ENCODE measurements at regions not wholly inside any gene's neighbourhood (a gene's known extent, or its start where the extent isn't known, plus 50 kb on each side); places are given as distances from the start of the nearest gene placed in this dataset.

DNA sequence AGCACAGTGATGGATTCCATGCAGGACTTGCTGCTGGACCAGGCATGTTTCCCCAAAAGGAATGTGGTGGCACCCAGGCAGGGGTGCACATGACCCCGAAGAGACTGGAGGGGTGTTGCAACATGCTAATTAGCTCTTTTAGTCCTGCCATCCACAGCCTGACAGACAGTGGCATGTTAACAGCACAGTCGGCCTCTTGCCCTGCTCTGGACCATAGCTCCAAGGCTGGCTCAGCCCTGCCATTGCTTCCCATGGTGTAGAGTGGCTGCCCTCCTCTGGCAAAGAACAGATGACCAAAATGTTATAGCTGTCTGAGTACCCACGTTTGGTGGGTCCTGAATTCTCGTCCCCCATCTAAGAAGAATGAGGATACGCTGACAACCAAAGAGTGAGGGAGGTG lies 736.4 kb upstream of the PTPRD start:
- Histone ChIP-seq H3K4me3 (ENCODE audit: low read length) (no peak overlapping the region), H3K36me3 (replicated peaks; ENCODE audit: insufficient read depth, low read length) (no peaks in the 10 kb centered on the region), H2AFZ (ENCODE audit: low read length) (no peak overlapping the region), H3K9me3 (replicated peaks; ENCODE audit: insufficient read depth, low read length) (no peaks in the 10 kb centered on the region), H3K27me3 (replicated peaks; ENCODE audit: insufficient read depth, low read length) (no peaks in the 10 kb centered on the region), H3K4me2 (ENCODE audit: low read depth, low read length) (no peak overlapping the region), H3K27ac (ENCODE audit: low read length) (no peak overlapping the region), H3F3A (ENCODE audit: insufficient read depth, low read length) (no peaks in the 10 kb centered on the region), H3K9me2 (replicated peaks; ENCODE audit: insufficient read depth, low read length) (no peaks in the 10 kb centered on the region), H3K79me2 (ENCODE audit: low read length) (no peaks in the 10 kb centered on the region), H3K9ac (ENCODE audit: low read length) (no peak overlapping the region), H4K20me1 (ENCODE audit: insufficient read depth, low read length) (no peaks in the 10 kb centered on the region), H3K4me1 (ENCODE audit: low read length) (no peaks in the 10 kb centered on the region)
- TF ChIP-seq EZH2 (optimal IDR thresholded peaks at IDR 0.05; ENCODE audit: low read depth, low read length), result no peak
- no peak for TF ChIP-seq EZH2phosphoT487 (IDR thresholded peaks at IDR 0.05; ENCODE audit: low read length)
- TF ChIP-seq, protein P1, sequence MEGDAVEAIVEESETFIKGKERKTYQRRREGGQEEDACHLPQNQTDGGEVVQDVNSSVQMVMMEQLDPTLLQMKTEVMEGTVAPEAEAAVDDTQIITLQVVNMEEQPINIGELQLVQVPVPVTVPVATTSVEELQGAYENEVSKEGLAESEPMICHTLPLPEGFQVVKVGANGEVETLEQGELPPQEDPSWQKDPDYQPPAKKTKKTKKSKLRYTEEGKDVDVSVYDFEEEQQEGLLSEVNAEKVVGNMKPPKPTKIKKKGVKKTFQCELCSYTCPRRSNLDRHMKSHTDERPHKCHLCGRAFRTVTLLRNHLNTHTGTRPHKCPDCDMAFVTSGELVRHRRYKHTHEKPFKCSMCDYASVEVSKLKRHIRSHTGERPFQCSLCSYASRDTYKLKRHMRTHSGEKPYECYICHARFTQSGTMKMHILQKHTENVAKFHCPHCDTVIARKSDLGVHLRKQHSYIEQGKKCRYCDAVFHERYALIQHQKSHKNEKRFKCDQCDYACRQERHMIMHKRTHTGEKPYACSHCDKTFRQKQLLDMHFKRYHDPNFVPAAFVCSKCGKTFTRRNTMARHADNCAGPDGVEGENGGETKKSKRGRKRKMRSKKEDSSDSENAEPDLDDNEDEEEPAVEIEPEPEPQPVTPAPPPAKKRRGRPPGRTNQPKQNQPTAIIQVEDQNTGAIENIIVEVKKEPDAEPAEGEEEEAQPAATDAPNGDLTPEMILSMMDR (IDR thresholded peaks at IDR 0.05; ENCODE audit: low read length), result no peak
- DNase-seq, result no peak

DNA sequence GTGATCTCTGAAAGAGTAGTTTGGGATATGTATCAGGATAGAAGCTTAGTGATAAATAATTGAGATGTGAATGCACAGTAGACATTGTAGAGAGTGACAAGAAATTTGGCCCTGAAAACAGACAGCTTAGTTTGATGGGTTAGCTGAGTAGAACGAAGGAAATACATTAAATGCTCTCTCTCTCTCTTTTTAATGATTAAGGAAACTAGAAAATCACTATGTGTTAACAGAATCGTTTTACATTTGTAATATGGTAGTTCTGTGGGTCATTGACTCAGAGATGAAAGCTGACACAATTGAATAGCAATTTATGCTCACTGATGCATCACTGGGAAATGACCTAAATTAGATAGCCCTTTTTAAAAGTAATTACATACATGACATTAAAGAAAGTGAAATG lies 739.8 kb upstream of the PTPRD start:
- H3K79me2 ChIP-seq (ENCODE audit: low read length), result no peaks in the 10 kb centered on the region
- TF ChIP-seq EZH2phosphoT487 (IDR thresholded peaks at IDR 0.05; ENCODE audit: low read length), result no peak
- TF ChIP-seq EZH2 (optimal IDR thresholded peaks at IDR 0.05; ENCODE audit: low read depth, low read length), result no peak
- TF ChIP-seq, protein P1 (IDR thresholded peaks at IDR 0.05; ENCODE audit: low read length), result no peak
- no peak overlapping the region for H3K4me3 ChIP-seq (ENCODE audit: low read length)
- no peak overlapping the region for H2AFZ ChIP-seq (ENCODE audit: low read length)
- H3K27ac ChIP-seq (ENCODE audit: low read length), result no peak overlapping the region
- no peaks in the 10 kb centered on the region for H3K9me3 ChIP-seq (replicated peaks; ENCODE audit: insufficient read depth, low read length)
- no peaks in the 10 kb centered on the region for H3K36me3 ChIP-seq (replicated peaks; ENCODE audit: insufficient read depth, low read length)
- no peaks in the 10 kb centered on the region for H3K9me2 ChIP-seq (replicated peaks; ENCODE audit: insufficient read depth, low read length)
- H3K4me1 ChIP-seq (ENCODE audit: low read length), result no peaks in the 10 kb centered on the region
- DNase-seq, result no peak
- H3K9ac ChIP-seq (ENCODE audit: low read length), result no peak overlapping the region
- no peaks in the 10 kb centered on the region for H3K27me3 ChIP-seq (replicated peaks; ENCODE audit: insufficient read depth, low read length)
- no peaks in the 10 kb centered on the region for H4K20me1 ChIP-seq (ENCODE audit: insufficient read depth, low read length)
- no peak overlapping the region for H3K4me2 ChIP-seq (ENCODE audit: low read depth, low read length)
- no peaks in the 10 kb centered on the region for H3F3A ChIP-seq (ENCODE audit: insufficient read depth, low read length)

DNA sequence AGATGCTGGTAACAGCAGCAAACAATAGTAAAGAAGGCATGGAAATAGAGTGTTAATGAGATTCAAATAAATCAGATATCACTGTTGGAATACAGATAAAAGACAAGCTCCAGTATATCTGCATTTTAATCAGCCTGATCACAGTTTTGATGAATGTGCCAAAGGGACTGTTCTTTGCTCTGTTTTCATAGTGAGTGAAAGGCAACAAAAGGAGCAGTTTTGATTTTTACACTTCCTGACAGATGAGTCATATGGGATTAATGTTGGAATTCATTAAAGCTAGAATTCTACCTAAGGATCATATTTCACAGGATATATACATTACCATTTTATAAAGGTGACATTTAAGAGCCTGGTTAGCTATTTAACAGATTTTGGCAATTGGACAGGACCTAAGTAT lies 743.3 kb upstream of the PTPRD start:
- TF ChIP-seq, protein P1 (IDR thresholded peaks at IDR 0.05; ENCODE audit: low read length), result no peak
- no peak for TF ChIP-seq EZH2 (optimal IDR thresholded peaks at IDR 0.05; ENCODE audit: low read depth, low read length)
- no peak for TF ChIP-seq EZH2phosphoT487 (IDR thresholded peaks at IDR 0.05; ENCODE audit: low read length)
- DNase-seq, result no peak
- Histone ChIP-seq H3K9ac (ENCODE audit: low read length) (no peak overlapping the region), H3F3A (ENCODE audit: insufficient read depth, low read length) (no peaks in the 10 kb centered on the region), H3K4me1 (ENCODE audit: low read length) (no peaks in the 10 kb centered on the region), H3K4me2 (ENCODE audit: low read depth, low read length) (no peak overlapping the region), H3K27ac (ENCODE audit: low read length) (no peak overlapping the region), H3K79me2 (ENCODE audit: low read length) (no peaks in the 10 kb centered on the region), H3K9me2 (replicated peaks; ENCODE audit: insufficient read depth, low read length) (no peaks in the 10 kb centered on the region), H3K4me3 (ENCODE audit: low read length) (no peak overlapping the region), H2AFZ (ENCODE audit: low read length) (no peak overlapping the region), H4K20me1 (ENCODE audit: insufficient read depth, low read length) (no peaks in the 10 kb centered on the region), H3K27me3 (replicated peaks; ENCODE audit: insufficient read depth, low read length) (no peaks in the 10 kb centered on the region), H3K9me3 (replicated peaks; ENCODE audit: insufficient read depth, low read length) (no peaks in the 10 kb centered on the region), H3K36me3 (replicated peaks; ENCODE audit: insufficient read depth, low read length) (no peaks in the 10 kb centered on the region)

Measured in MM.1S (cell line).